Naive B cell (primary cell): ENCODE measurements at regions not wholly inside any gene's neighbourhood (a gene's known extent, or its start where the extent isn't known, plus 50 kb on each side); places are given as distances from the start of the nearest gene placed in this dataset.

Experiments
- ATAC-seq, 2 donors: fragments of 150-1000 bp; cut with Tn5 transposase; 2 replicates each; pipeline ENCODE4 v1.10.0; 2021; ENCODE audit warnings: low read depth in 2 of 2, mild to moderate bottlenecking in 2 of 2, moderate library complexity in 2 of 2
- DNase-seq: peaks from one replicate; pipeline ENCODE4 v3.0.0; 2022
- H3K27ac Mint-ChIP-seq, 6 donors: one replicate each; pipeline ENCODE4 v1.8.0; 2020 to 2022; ENCODE audit warnings: mild to moderate bottlenecking in 6 of 6, mixed read lengths in 6 of 6, moderate library complexity in 5 of 6, inconsistent platforms in 2 of 6
- H3K27me3 Mint-ChIP-seq, 3 donors: one replicate each; pipeline ENCODE4 v1.8.0; 2021 to 2022; ENCODE audit warnings: mixed read lengths in 3 of 3, mild to moderate bottlenecking in 1 of 3
- H3K36me3 Mint-ChIP-seq, 2 donors: one replicate each; pipeline ENCODE4 v1.8.0; 2020 to 2022; ENCODE audit warnings: mixed read lengths in 2 of 2, inconsistent platforms in 1 of 2, mild to moderate bottlenecking in 1 of 2
- H3K4me1 Mint-ChIP-seq, 3 donors: one replicate each; pipeline ENCODE4 v1.8.0; 2020 to 2022; ENCODE audit warnings: mixed read lengths in 3 of 3, inconsistent platforms in 1 of 3, mild to moderate bottlenecking in 1 of 3, moderate library complexity in 1 of 3
- H3K4me3 Mint-ChIP-seq, 8 donors: one replicate each; pipeline ENCODE4 v1.8.0; 2020 to 2022; ENCODE audit warnings: mild to moderate bottlenecking in 8 of 8, mixed read lengths in 8 of 8, moderate library complexity in 8 of 8, inconsistent platforms in 2 of 8
- H3K9me3 Mint-ChIP-seq, 7 donors: one replicate each; pipeline ENCODE4 v1.8.0; 2020 to 2022; ENCODE audit warnings: mixed read lengths in 7 of 7, mild to moderate bottlenecking in 5 of 7, inconsistent platforms in 2 of 7, moderate library complexity in 1 of 7

GRCh38 chr3:107861422-107861821, 229.4 kb downstream of the CD47 start:
- Mint-ChIP-seq H3K36me3 (no peaks in the 10 kb centered on the region), H3K4me1 (peaks cover 10 to 19% (median 11%) of the 10 kb centered on the region in 3 donors), H3K27me3 (no peaks in the 10 kb centered on the region), H3K27ac (peak overlapping the region in 5 of 6 donors; percentile 39 to 97 (median 65)), H3K4me3 (peak overlapping the region in 5 of 8 donors; percentile 10 to 84 (median 50)), H3K9me3 (peaks cover 0 to 2% (median 0%) of the 10 kb centered on the region in 7 donors)
- ATAC-seq: no peak
- no peak for DNase-seq
